Thyroid gland (tissue), 4 donors: ENCODE measurements at regions not wholly inside any gene's neighbourhood (a gene's known extent, or its start where the extent isn't known, plus 50 kb on each side); places are given as distances from the start of the nearest gene placed in this dataset.

Experiments
- CTCF ChIP-seq, 6 experiments: fragments of 200-600 bp in 3 of 6; fragments of 450-650 bp in 3 of 6; sonication (generic) in 3 of 6; IDR thresholded peaks; one replicate each; pipeline ENCODE4 v1.5.1; 2016 to 2019; ENCODE audit warnings: antibody characterized with exemption in 6 of 6, mild to moderate bottlenecking in 2 of 6, inconsistent platforms in 1 of 6, moderate library complexity in 1 of 6
- POLR2A ChIP-seq, 2 donors: fragments of 450-650 bp; IDR thresholded peaks; one replicate each; pipeline ENCODE4 v1.6.1; 2017; ENCODE audit warnings: antibody characterized with exemption in 2 of 2, mild to moderate bottlenecking in 2 of 2, moderate library complexity in 1 of 2

GRCh38 chr3:72442759-72443158 is 405.5 kb downstream of the SHQ1 start:
- TF ChIP-seq CTCF (IDR thresholded peaks at IDR 0.05), result no peak
- TF ChIP-seq POLR2A (IDR thresholded peaks at IDR 0.05), result no peak
